Astrocyte of the cerebellum (primary cell): ENCODE measurements at regions not wholly inside any gene's neighbourhood (a gene's known extent, or its start where the extent isn't known, plus 50 kb on each side); places are given as distances from the start of the nearest gene placed in this dataset.

Source experiments
- DNase-seq: peaks from one replicate; pipeline ENCODE4 v3.0.0-alpha.2; 2011; ENCODE audit warnings: low read depth
- H3K4me3 ChIP-seq: 2 replicates; pipeline ENCODE4 v1.5.1; 2011; ENCODE audit warnings: mild to moderate bottlenecking, low read depth, low read length, moderate library complexity
- CTCF ChIP-seq: IDR thresholded peaks from 2 replicates; pipeline ENCODE4 v1.5.1; 2012; ENCODE audit warnings: low read length, low read depth, moderate library complexity, mild to moderate bottlenecking; ENCODE audit errors: missing control alignments
- in situ Hi-C: cut with HindIII; loops from 2 replicates; pipeline ENCODE4 v1.10.0; 2017; ENCODE audit warnings: low sequenced_read_pairs

- no peak for DNase-seq
- no peak overlapping the region for H3K4me3 ChIP-seq
- in situ Hi-C loops: no loop called here
- TF ChIP-seq CTCF: no peak
Measured at GRCh38 chr1:5473268-5473667, 519.0 kb downstream of the NPHP4 start.

- TF ChIP-seq CTCF: no peak
- no peak overlapping the region for H3K4me3 ChIP-seq
- in situ Hi-C loops: no loop called here
- no peak for DNase-seq
Measured at GRCh38 chr1:5466487-5466886, 525.7 kb downstream of the NPHP4 start.

- no peak for TF ChIP-seq CTCF
- no peak overlapping the region for H3K4me3 ChIP-seq
- no peak for DNase-seq
- in situ Hi-C loops: no loop called here
Measured at GRCh38 chr1:5465281-5465711, 526.9 kb downstream of the NPHP4 start.

- no peak overlapping the region for H3K4me3 ChIP-seq
- no peak for DNase-seq
- in situ Hi-C loops: no loop called here
- TF ChIP-seq CTCF: no peak
Measured at GRCh38 chr1:5464366-5464765, 527.9 kb downstream of the NPHP4 start.

- TF ChIP-seq CTCF: no peak
- no peak overlapping the region for H3K4me3 ChIP-seq
- DNase-seq: no peak
- in situ Hi-C loops: no loop called here
Measured at GRCh38 chr1:5460974-5461373, 531.3 kb downstream of the NPHP4 start.

GRCh38 chr1:5459839-5460610, 532.2 kb downstream of the NPHP4 start:
- TF ChIP-seq CTCF: no peak
- in situ Hi-C loops: no loop called here
- no peak for DNase-seq
- H3K4me3 ChIP-seq: no peak overlapping the region
